K562 (cell line): ENCODE measurements at regions not wholly inside any gene's neighbourhood (a gene's known extent, or its start where the extent isn't known, plus 50 kb on each side); places are given as distances from the start of the nearest gene placed in this dataset.

Source experiments
- ATAC-seq: fragments of 200-7000 bp; cut with Tn5 transposase; 3 replicates; pipeline ENCODE4 v1.9.1; 2020; ENCODE audit warnings: moderate library complexity
- BruUV-seq: library from RNA; stranded (reverse); fragments of 400-500 nt; replicated peaks from 2 replicates; lab custom pipeline; 2021; lab: Mats Ljungman, UMichigan
- CTCF ChIA-PET: fragments of 300-600 bp; formaldehyde crosslinking; extraction: SDS; loops from one replicate; lab custom pipeline; 2021; ENCODE audit warnings: low intra/inter-chr PET ratio; lab: Yijun Ruan, JAX
- POLR2A ChIA-PET: fragments of 300-600, 350-650 bp; sonication (Branson Sonifier 250); formaldehyde crosslinking; extraction: SDS; loops from one replicate; lab custom pipeline; 2021; ENCODE audit warnings: antibody characterized with exemption, inconsistent platforms; lab: Yijun Ruan, JAX
- DNase-seq, 4 experiments: peaks; one replicate each; pipeline versions ENCODE4 v3.0.0 to v3.0.0-alpha.2; 2011 to 2018; ENCODE audit warnings: low spot score in 3 of 4, mixed read lengths in 3 of 4; ENCODE audit errors: extremely low read depth in 1 of 4
- FAIRE-seq: peaks from 2 replicates; lab custom pipeline; 2011; peaks lifted over from hg19 to GRCh38; lab: Jason Lieb, UNC
- H2AFZ ChIP-seq: 2 replicates; pipeline ENCODE4 v1.6.0; 2011; ENCODE audit warnings: low read depth, low read length, control low read depth, inconsistent platforms
- H3K27ac ChIP-seq: fragments of 200-600 bp; 3 replicates; pipeline ENCODE4 v1.8.0; 2011; ENCODE audit warnings: low read depth, mild to moderate bottlenecking, control low read depth, inconsistent platforms, low read length, moderate library complexity, mixed read lengths; ENCODE audit errors: extremely low read depth
- H3K27me3 ChIP-seq, 2 experiments: fragments of 300-600 bp in 1 of 2; 2 replicates in 1 of 2; 3 replicates in 1 of 2; pipeline versions ENCODE4 v1.6.0 to v1.8.0; 2011; ENCODE audit warnings: inconsistent platforms in 2 of 2, low read length in 2 of 2, mild to moderate bottlenecking in 1 of 2, mixed read lengths in 1 of 2, moderate library complexity in 1 of 2; ENCODE audit not compliant: control insufficient read depth in 2 of 2, insufficient read depth in 2 of 2
- H3K36me3 ChIP-seq: fragments of 300-600 bp; 3 replicates; pipeline ENCODE4 v1.8.0; 2011; ENCODE audit warnings: mild to moderate bottlenecking, low read length, inconsistent platforms; ENCODE audit not compliant: control insufficient read depth, insufficient read depth
- H3K4me1 ChIP-seq, 2 experiments: fragments of 200-600 bp in 1 of 2; replicated peaks in 1 of 2; 2 replicates in 1 of 2; 3 replicates in 1 of 2; pipeline versions ENCODE4 v1.5.1 to v1.8.0; 2011; ENCODE audit warnings: inconsistent platforms in 2 of 2, low read length in 2 of 2, mild to moderate bottlenecking in 1 of 2, mixed read lengths in 1 of 2, moderate library complexity in 1 of 2; ENCODE audit not compliant: control insufficient read depth in 2 of 2, insufficient read depth in 2 of 2
- H3K4me2 ChIP-seq: 2 replicates; pipeline ENCODE4 v1.6.1; 2011; ENCODE audit warnings: low read length, control low read depth, inconsistent platforms, mixed read lengths; ENCODE audit not compliant: insufficient read depth
- H3K4me3 ChIP-seq: fragments of 200-600 bp; sonication (generic), shearing (Covaris generic); 2 replicates; pipeline ENCODE4 v1.5.1; 2016; ENCODE audit warnings: control low read depth, inconsistent platforms
- H3K79me2 ChIP-seq: fragments of 200-600 bp; 3 replicates; pipeline ENCODE4 v1.8.0; 2011; ENCODE audit warnings: low read length, inconsistent platforms; ENCODE audit not compliant: control insufficient read depth, insufficient read depth
- H3K9ac ChIP-seq, 2 experiments: 2 replicates each; pipeline versions ENCODE4 v1.6.0 to v1.6.1; 2011; ENCODE audit warnings: low read depth in 2 of 2, low read length in 2 of 2, control low read depth in 1 of 2, inconsistent platforms in 1 of 2, mild to moderate bottlenecking in 1 of 2, mixed read lengths in 1 of 2; ENCODE audit not compliant: insufficient read depth in 1 of 2
- H3K9me1 ChIP-seq: one replicate; pipeline ENCODE4 v1.6.0; 2011; ENCODE audit warnings: inconsistent platforms, mild to moderate bottlenecking, low read length, moderate library complexity; ENCODE audit not compliant: control insufficient read depth, insufficient read depth
- H3K9me3 ChIP-seq: replicated peaks from 2 replicates; pipeline ENCODE4 v1.5.1; 2011; ENCODE audit warnings: low read depth, low read length, inconsistent platforms; ENCODE audit not compliant: control insufficient read depth, insufficient read depth
- H4K20me1 ChIP-seq: replicated peaks from 2 replicates; pipeline ENCODE4 v1.6.1; 2011; ENCODE audit warnings: low read length, inconsistent platforms, mixed read lengths; ENCODE audit not compliant: control insufficient read depth, insufficient read depth
- PTRF ChIP-seq: fragments of 450-650 bp; IDR thresholded peaks from 2 replicates; pipeline ENCODE4 v1.6.1; 2016; ENCODE audit warnings: mild to moderate bottlenecking, missing genetic modification characterization, missing compliant biosample characterization
- RBBP5 ChIP-seq: fragments of 200-600 bp; sonication (generic); IDR thresholded peaks from 2 replicates; pipeline ENCODE4 v1.6.1; 2012; ENCODE audit warnings: borderline replicate concordance, mild to moderate bottlenecking, low read length, control low read depth, inconsistent platforms; ENCODE audit not compliant: insufficient read depth, poor library complexity, severe bottlenecking
- SNAPC5 ChIP-seq: fragments of 250-450 bp; sonication (Bioruptor Pico); IDR thresholded peaks from 2 replicates; pipeline ENCODE4 v1.8.0; 2021; ENCODE audit warnings: moderate library complexity, mild to moderate bottlenecking, inconsistent platforms
- SP2 ChIP-seq: IDR thresholded peaks from 2 replicates; pipeline ENCODE4 v1.6.1; 2011; ENCODE audit warnings: mild to moderate bottlenecking, low read depth, low read length, moderate library complexity; ENCODE audit not compliant: poor library complexity, severe bottlenecking; ENCODE audit errors: extremely low read depth
- ZKSCAN3 ChIP-seq: fragments of 250-450 bp; sonication (Bioruptor Pico); IDR thresholded peaks from 2 replicates; pipeline ENCODE4 v1.4.0; 2020
- ZNF146 ChIP-seq: IDR thresholded peaks from one replicate; pipeline ENCODE4 v1.6.1; 2018; ENCODE audit warnings: missing compliant biosample characterization; ENCODE audit not compliant: unreplicated experiment
- ZNF586 ChIP-seq: fragments of 450-650 bp; formaldehyde crosslinking; conservative IDR thresholded peaks from 2 replicates; pipeline ENCODE4 v1.4.0; 2020; ENCODE audit warnings: mild to moderate bottlenecking, moderate library complexity
- WGBS: fragments of 100-300 bp; shearing (Covaris generic); methylation state at CpG from one replicate; pipeline ENCODE4 v1.1.6; 2016; ENCODE audit warnings: low coverage, mixed read lengths; ENCODE audit not compliant: insufficient coverage; ENCODE audit errors: missing lambda C conversion rate; 5-methylcytosine and 5-hydroxymethylcytosine counted together
- in situ Hi-C: fragments of 300-500 bp; cut with MboI; formaldehyde crosslinking; loops from 4 replicates; pipeline ENCODE4 v1.15.0; 2018; ENCODE audit warnings: inconsistent platforms, mixed read lengths
- intact Hi-C: fragments of 100-400 bp; cut with micrococcal nuclease; formaldehyde crosslinking; loops from 2 replicates; pipeline ENCODE4 v1.14.2; 2022

- no peaks in the 10 kb centered on the region for H4K20me1 ChIP-seq
- DNase-seq (no peak), FAIRE-seq (no peak), ATAC-seq (no peak)
- no peaks in the 10 kb centered on the region for H3K27me3 ChIP-seq
- ChIA-PET CTCF (no interaction called here), POLR2A (no interaction called here)
- BruUV-seq = no TSS peak
- no peak overlapping the region for H3K9ac ChIP-seq
- no peak overlapping the region for H3K4me3 ChIP-seq
- TF ChIP-seq SNAPC5 = no peak
- no peaks in the 10 kb centered on the region for H3K4me1 ChIP-seq
- H3K9me1 ChIP-seq = no peaks in the 10 kb centered on the region
- H3K4me2 ChIP-seq = no peak overlapping the region
- no peaks in the 10 kb centered on the region for H3K9me3 ChIP-seq
- no peak overlapping the region for H2AFZ ChIP-seq
- H3K79me2 ChIP-seq = no peaks in the 10 kb centered on the region
- WGBS = 0% methylated on average over 2 of the region's 2 CpGs
- intact Hi-C loops = no loop called here
- in situ Hi-C loops = no loop called here
- H3K27ac ChIP-seq = no peak overlapping the region
- H3K36me3 ChIP-seq = no peaks in the 10 kb centered on the region
These were observed 150.4 kb upstream of the CYLC2 start for GRCh38 chr9:102844716-102845115.

- intact Hi-C loops (no loop called here), in situ Hi-C loops (no loop called here)
- H3K4me2 ChIP-seq = no peak overlapping the region
- no peak for ATAC-seq
- CTCF ChIA-PET = no interaction called here
- TF ChIP-seq ZKSCAN3 (CRISPR knock-in tag) (no peak), SP2 (no peak), ZNF146 (CRISPR knock-in tag) (no peak), PTRF (tag) (no peak), RBBP5 (no peak), ZNF586 (CRISPR knock-in tag) (no peak)
- no peak overlapping the region for H3K4me3 ChIP-seq
- H3K36me3 ChIP-seq = no peaks in the 10 kb centered on the region
- no peak for DNase-seq
- POLR2A ChIA-PET = no interaction called here
- no peaks in the 10 kb centered on the region for H3K4me1 ChIP-seq
- no peaks in the 10 kb centered on the region for H4K20me1 ChIP-seq
- H3K9me1 ChIP-seq = no peaks in the 10 kb centered on the region
- no peak overlapping the region for H2AFZ ChIP-seq
- H3K27me3 ChIP-seq = no peaks in the 10 kb centered on the region
- FAIRE-seq = no peak
- H3K79me2 ChIP-seq = no peaks in the 10 kb centered on the region
- no peaks in the 10 kb centered on the region for H3K9me3 ChIP-seq
- H3K9ac ChIP-seq = no peak overlapping the region
- 0% methylated on average over 2 of the region's 2 CpGs for WGBS
- H3K27ac ChIP-seq = no peak overlapping the region
- no TSS peak for BruUV-seq
These were observed 152.7 kb upstream of the CYLC2 start for GRCh38 chr9:102842423-102842822.
